ENCODE measurements at regions not wholly inside any gene's neighbourhood (a gene's known extent, or its start where the extent isn't known, plus 50 kb on each side); places are given as distances from the start of the nearest gene placed in this dataset.

DNA sequence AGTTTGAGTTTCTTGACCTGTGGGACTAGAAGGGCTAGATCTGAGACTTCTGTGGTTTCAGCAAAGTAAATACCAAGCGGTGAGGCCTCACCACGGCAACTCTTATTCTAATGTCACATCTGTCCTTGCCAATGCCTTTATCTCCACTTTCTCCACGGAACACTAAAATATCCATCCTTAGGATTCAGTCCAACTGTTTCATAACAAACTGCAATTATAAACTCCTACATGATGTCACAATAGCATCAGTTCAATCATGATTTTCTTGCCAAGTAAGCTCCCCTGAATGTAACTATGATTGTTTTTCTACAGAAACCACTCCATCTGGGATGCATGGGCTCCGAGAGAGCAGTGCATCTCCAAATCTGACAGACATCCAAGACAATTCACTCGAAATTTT, 79.6 kb downstream of the LRATD1 start:
- H3K4me1 Mint-ChIP-seq, result no peaks in the 10 kb centered on the region
- Histone ChIP-seq H3K27me3 (replicated peaks in 1 of 4; ENCODE audit: control extremely low read depth in 1 of 4, control insufficient read depth in 3 of 4, insufficient read depth in 4 of 4, low read length in 3 of 4) (no peaks in the 10 kb centered on the region), H2AFZ (ENCODE audit: insufficient read depth, low read depth, low read length, poor library complexity, severe bottlenecking) (no peak overlapping the region), H3K36me3 (replicated peaks in 1 of 2; ENCODE audit: control extremely low read depth in 1 of 2, control insufficient read depth in 1 of 2, extremely low read depth in 1 of 2, insufficient read depth in 2 of 2, low read length in 1 of 2) (no peaks in the 10 kb centered on the region), H3K27ac (ENCODE audit: low read length in 2 of 2) (no peak overlapping the region), H3K4me2 (replicated peaks; ENCODE audit: low read depth, low read length, poor library complexity, severe bottlenecking) (no peak overlapping the region), H4K20me1 (ENCODE audit: control insufficient read depth, insufficient read depth, low read length, poor library complexity, severe bottlenecking) (no peaks in the 10 kb centered on the region), H3K4me1 (ENCODE audit: control insufficient read depth in 2 of 2, insufficient read depth in 2 of 2, low read length in 2 of 2) (no peaks in the 10 kb centered on the region), H3K9ac (ENCODE audit: low read length) (no peak overlapping the region), H3K4me3 (ENCODE audit: control extremely low read depth in 1 of 5, extremely low read depth in 1 of 5, insufficient read depth in 1 of 5, low read depth in 2 of 5, low read length in 4 of 5) (no peak overlapping the region), H3K9me3 (ENCODE audit: control extremely low read depth in 1 of 3, control insufficient read depth in 2 of 3, insufficient read depth in 1 of 3, low read length in 2 of 3) (no peaks in the 10 kb centered on the region), H3K79me2 (ENCODE audit: control insufficient read depth, insufficient read depth, low read length) (no peaks in the 10 kb centered on the region)
- H3K4me3 Mint-ChIP-seq, result no peak overlapping the region
- WGBS (ENCODE audit: insufficient coverage), result 91% methylated on average over 4 of the region's 5 CpGs
- DNase-seq (no peak), ATAC-seq (ENCODE audit: low read depth) (no peak)
- intact Hi-C loops (cut with micrococcal nuclease), result no loop called here
- TF ChIP-seq CTCF (IDR thresholded peaks at IDR 0.05) (no peak), EZH2 (IDR thresholded peaks at IDR 0.05; ENCODE audit: borderline replicate concordance, insufficient read depth, low read depth, low read length, poor library complexity, severe bottlenecking) (no peak)
- no peaks in the 10 kb centered on the region for H3K27me3 Mint-ChIP-seq
- ChIA-PET CTCF (no interaction called here), POLR2A (no interaction called here)
- H3K9me3 Mint-ChIP-seq (ENCODE audit: insufficient read depth), result no peaks in the 10 kb centered on the region
- no peak overlapping the region for H3K27ac Mint-ChIP-seq

GRCh38 chr2:14713248-14713647, 80.7 kb downstream of the LRATD1 start:
- Histone ChIP-seq H3K27ac (ENCODE audit: low read length in 2 of 2) (no peak overlapping the region), H3K9me3 (ENCODE audit: control extremely low read depth in 1 of 3, control insufficient read depth in 2 of 3, insufficient read depth in 1 of 3, low read length in 2 of 3) (no peaks in the 10 kb centered on the region), H3K9ac (ENCODE audit: low read length) (no peak overlapping the region), H2AFZ (ENCODE audit: insufficient read depth, low read depth, low read length, poor library complexity, severe bottlenecking) (no peak overlapping the region), H3K4me3 (ENCODE audit: control extremely low read depth in 1 of 5, extremely low read depth in 1 of 5, insufficient read depth in 1 of 5, low read depth in 2 of 5, low read length in 4 of 5) (no peak overlapping the region), H3K36me3 (replicated peaks in 1 of 2; ENCODE audit: control extremely low read depth in 1 of 2, control insufficient read depth in 1 of 2, extremely low read depth in 1 of 2, insufficient read depth in 2 of 2, low read length in 1 of 2) (no peaks in the 10 kb centered on the region), H3K27me3 (replicated peaks in 1 of 4; ENCODE audit: control extremely low read depth in 1 of 4, control insufficient read depth in 3 of 4, insufficient read depth in 4 of 4, low read length in 3 of 4) (no peaks in the 10 kb centered on the region), H3K79me2 (ENCODE audit: control insufficient read depth, insufficient read depth, low read length) (no peaks in the 10 kb centered on the region), H3K4me1 (ENCODE audit: control insufficient read depth in 2 of 2, insufficient read depth in 2 of 2, low read length in 2 of 2) (no peaks in the 10 kb centered on the region), H4K20me1 (ENCODE audit: control insufficient read depth, insufficient read depth, low read length, poor library complexity, severe bottlenecking) (no peaks in the 10 kb centered on the region), H3K4me2 (replicated peaks; ENCODE audit: low read depth, low read length, poor library complexity, severe bottlenecking) (no peak overlapping the region)
- no peaks in the 10 kb centered on the region for H3K4me1 Mint-ChIP-seq
- no peaks in the 10 kb centered on the region for H3K27me3 Mint-ChIP-seq
- DNase-seq (no peak), ATAC-seq (ENCODE audit: low read depth) (no peak)
- intact Hi-C loops (cut with micrococcal nuclease), result no loop called here
- TF ChIP-seq EZH2 (IDR thresholded peaks at IDR 0.05; ENCODE audit: borderline replicate concordance, insufficient read depth, low read depth, low read length, poor library complexity, severe bottlenecking) (no peak), CTCF (IDR thresholded peaks at IDR 0.05) (no peak)
- ChIA-PET CTCF (no interaction called here), POLR2A (no interaction called here)
- no peak overlapping the region for H3K4me3 Mint-ChIP-seq
- no peak overlapping the region for H3K27ac Mint-ChIP-seq
- 81% methylated on average over 3 of the region's 5 CpGs for WGBS (ENCODE audit: insufficient coverage)
- H3K9me3 Mint-ChIP-seq (ENCODE audit: insufficient read depth), result no peaks in the 10 kb centered on the region

Measured in B cell (primary cell).